H1 (cell line): ENCODE measurements at regions not wholly inside any gene's neighbourhood (a gene's known extent, or its start where the extent isn't known, plus 50 kb on each side); places are given as distances from the start of the nearest gene placed in this dataset.

Source experiments
- RAD21 ChIP-seq, 2 experiments: IDR thresholded peaks in 1 of 2; conservative IDR thresholded peaks in 1 of 2; 2 replicates each; pipeline ENCODE4 v1.6.1; 2011; ENCODE audit warnings: low read depth in 2 of 2, low read length in 2 of 2, improper control_type of control experiment in 1 of 2, inconsistent platforms in 1 of 2, mild to moderate bottlenecking in 1 of 2, moderate library complexity in 1 of 2

DNA sequence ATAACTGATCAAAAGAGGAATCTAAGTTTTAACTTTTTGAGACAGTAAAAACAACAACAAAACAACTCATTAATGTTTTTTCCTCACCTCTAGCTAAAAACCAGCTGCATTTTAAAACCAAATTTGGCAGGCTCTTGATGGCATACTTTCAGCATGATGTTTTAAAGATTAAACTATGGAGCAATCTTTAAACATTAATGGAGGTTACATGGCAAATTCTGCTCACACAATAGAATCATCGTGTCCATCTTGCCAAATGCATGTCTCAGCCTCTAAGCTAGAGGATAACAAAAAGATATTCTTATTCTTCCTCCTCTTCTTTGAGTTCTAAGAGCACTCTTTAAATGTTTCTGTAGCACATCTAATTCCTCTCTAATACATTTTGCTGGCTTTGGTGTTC lies 579.8 kb upstream of the PKN2 start (continued):
- TF ChIP-seq RAD21 (IDR thresholded peaks at IDR 0.05 in 1 of 2, conservative IDR thresholded peaks at IDR 0.05 in 1 of 2; ENCODE audit: low read depth in 2 of 2, low read length in 2 of 2): no peak
- TF ChIP-seq, all 59 proteins: peak for 0
